Spleen (tissue), 11 donors: ENCODE measurements at regions not wholly inside any gene's neighbourhood (a gene's known extent, or its start where the extent isn't known, plus 50 kb on each side); places are given as distances from the start of the nearest gene placed in this dataset.

Experiments
- DNase-seq: peaks from one replicate; pipeline ENCODE4 v3.0.0-alpha.2; 2020
- H3K27ac ChIP-seq, 8 donors: fragments of 200-600 bp; sonication (generic) in 7 of 8; 1 replicate in 4 of 8; 2 replicates in 4 of 8; pipeline versions ENCODE4 v1.5.0 to v1.8.0; 2016 to 2021; ENCODE audit warnings: inconsistent platforms in 4 of 8, mild to moderate bottlenecking in 4 of 8, moderate library complexity in 1 of 8
- H3K27me3 ChIP-seq, 7 donors: fragments of 200-600 bp; sonication (generic) in 6 of 7; replicated peaks in 1 of 7; 1 replicate in 4 of 7; 2 replicates in 3 of 7; pipeline versions ENCODE4 v1.5.0 to v1.8.0; 2016 to 2021; ENCODE audit warnings: inconsistent platforms in 3 of 7, mild to moderate bottlenecking in 1 of 7
- H3K36me3 ChIP-seq, 6 donors: fragments of 200-600 bp; sonication (generic) in 5 of 6; 1 replicate in 4 of 6; 2 replicates in 2 of 6; pipeline versions ENCODE4 v1.5.0 to v1.8.0; 2016 to 2021; ENCODE audit warnings: inconsistent platforms in 2 of 6
- H3K4me1 ChIP-seq, 6 donors: fragments of 200-600 bp; sonication (generic) in 5 of 6; 1 replicate in 3 of 6; 2 replicates in 3 of 6; pipeline versions ENCODE4 v1.5.0 to v1.8.0; 2016 to 2021; ENCODE audit warnings: inconsistent platforms in 3 of 6
- H3K4me3 ChIP-seq, 8 donors: fragments of 200-600 bp; sonication (generic) in 7 of 8; 1 replicate in 4 of 8; 2 replicates in 4 of 8; pipeline versions ENCODE4 v1.5.0 to v1.8.0; 2016 to 2021; ENCODE audit warnings: inconsistent platforms in 4 of 8, mild to moderate bottlenecking in 4 of 8, moderate library complexity in 2 of 8
- H3K9me3 ChIP-seq, 8 donors: fragments of 200-600 bp; sonication (generic) in 7 of 8; 1 replicate in 4 of 8; 2 replicates in 4 of 8; pipeline versions ENCODE4 v1.5.0 to v1.8.0; 2016 to 2021; ENCODE audit warnings: inconsistent platforms in 4 of 8
- POLR2A ChIP-seq, 3 donors: fragments of 450-650 bp; IDR thresholded peaks; one replicate each; pipeline ENCODE4 v1.5.1; 2017; ENCODE audit warnings: antibody characterized with exemption in 3 of 3, mild to moderate bottlenecking in 1 of 3
- POLR2AphosphoS5 ChIP-seq, 3 donors: sonication (generic); formaldehyde crosslinking; IDR thresholded peaks; one replicate each; pipeline ENCODE4 v1.5.1; 2017; ENCODE audit warnings: antibody characterized with exemption in 3 of 3
- WGBS, 5 donors: extraction: QIAGEN DNeasy Blood & Tissue Kit in 3 of 5; methylation state at CpG; one replicate each; pipeline versions ENCODE4 v1.1.5 to v1.1.7; 2013 to 2018; 5-methylcytosine and 5-hydroxymethylcytosine counted together
- intact Hi-C: fragments of 100-400 bp; cut with DNase I; formaldehyde crosslinking; loops from one replicate; pipeline ENCODE4 v1.15.0; 2023; ENCODE audit warnings: low total_unique reads
- TF ChIP-seq, protein P1 (sequence below), 11 experiments: fragments of 200-600 bp in 7 of 11; fragments of 450-650 bp in 4 of 11; sonication (generic) in 4 of 11; IDR thresholded peaks in 8 of 11; conservative IDR thresholded peaks in 3 of 11; 1 replicate in 7 of 11; 2 replicates in 4 of 11; pipeline versions ENCODE4 v1.4.0 to v1.8.0; 2016 to 2021; ENCODE audit warnings: antibody characterized with exemption in 11 of 11, inconsistent platforms in 4 of 11, mild to moderate bottlenecking in 1 of 11
- donor health status: healthy with polysubstance abuse.
- donor health status: DM: no; HTN: no; CAD: no; lungs with moderate emphysema.
- donor health status: DM: no; HTN: no; CAD: no.
- donor health status: Bipolar disorder and iron deficiency.
- donor health status: healthy.
- donor health status: DM: no; HTN: no; CAD: no.
- donor health status: DM: yes; HTN: yes; CAD: no.

DNA sequence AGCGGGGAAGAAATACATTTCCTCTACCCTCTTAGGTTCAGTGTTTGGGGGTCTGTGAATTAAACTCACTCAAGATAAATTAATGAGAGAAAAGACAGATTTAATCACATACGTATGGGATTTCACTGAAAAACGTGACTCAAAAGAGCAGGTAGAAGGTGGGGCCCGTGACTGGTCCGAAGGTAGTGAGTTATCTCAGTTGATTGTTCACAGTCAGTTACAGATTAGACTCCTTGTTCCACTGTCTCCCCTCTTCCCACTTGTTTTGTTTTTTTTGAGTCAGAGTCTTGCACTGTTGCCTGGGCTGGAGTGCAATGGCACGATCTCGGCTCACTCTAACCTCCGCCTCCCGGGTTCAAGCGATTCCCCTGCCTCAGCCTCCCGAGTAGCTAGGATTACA, 301.2 kb downstream of the SEC14L1 start:
- 52 to 70% (median 66%) methylated on average over 11 of the region's 11 CpGs for WGBS, 5 donors
- TF ChIP-seq POLR2A (IDR thresholded peaks at IDR 0.05) (no peak), POLR2AphosphoS5 (IDR thresholded peaks at IDR 0.05) (no peak)
- TF ChIP-seq, protein P1, sequence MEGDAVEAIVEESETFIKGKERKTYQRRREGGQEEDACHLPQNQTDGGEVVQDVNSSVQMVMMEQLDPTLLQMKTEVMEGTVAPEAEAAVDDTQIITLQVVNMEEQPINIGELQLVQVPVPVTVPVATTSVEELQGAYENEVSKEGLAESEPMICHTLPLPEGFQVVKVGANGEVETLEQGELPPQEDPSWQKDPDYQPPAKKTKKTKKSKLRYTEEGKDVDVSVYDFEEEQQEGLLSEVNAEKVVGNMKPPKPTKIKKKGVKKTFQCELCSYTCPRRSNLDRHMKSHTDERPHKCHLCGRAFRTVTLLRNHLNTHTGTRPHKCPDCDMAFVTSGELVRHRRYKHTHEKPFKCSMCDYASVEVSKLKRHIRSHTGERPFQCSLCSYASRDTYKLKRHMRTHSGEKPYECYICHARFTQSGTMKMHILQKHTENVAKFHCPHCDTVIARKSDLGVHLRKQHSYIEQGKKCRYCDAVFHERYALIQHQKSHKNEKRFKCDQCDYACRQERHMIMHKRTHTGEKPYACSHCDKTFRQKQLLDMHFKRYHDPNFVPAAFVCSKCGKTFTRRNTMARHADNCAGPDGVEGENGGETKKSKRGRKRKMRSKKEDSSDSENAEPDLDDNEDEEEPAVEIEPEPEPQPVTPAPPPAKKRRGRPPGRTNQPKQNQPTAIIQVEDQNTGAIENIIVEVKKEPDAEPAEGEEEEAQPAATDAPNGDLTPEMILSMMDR (IDR thresholded peaks at IDR 0.05 in 8 of 11, conservative IDR thresholded peaks at IDR 0.05 in 3 of 11), result no peak
- Histone ChIP-seq H3K36me3 (no peaks in the 10 kb centered on the region), H3K9me3 (no peaks in the 10 kb centered on the region), H3K4me3 (peak overlapping the region in 2 of 8 donors; percentile 2 to 52), H3K27me3 (no peaks in the 10 kb centered on the region), H3K4me1 (peaks cover 94 to 100% (median 100%) of the 10 kb centered on the region in 6 donors), H3K27ac (peak overlapping the region; percentile 71 to 97 (median 92))
- intact Hi-C loops, result no loop called here
- no peak for DNase-seq

- intact Hi-C loops, result no loop called here
- 73 to 82% (median 77%) methylated on average over 10 of the region's 10 CpGs for WGBS, 5 donors
Observed at GRCh38 chr17:77442976-77443747, 302.4 kb downstream of the SEC14L1 start.

GRCh38 chr17:77443748-77444260, 303.0 kb downstream of the SEC14L1 start:
- Histone ChIP-seq H3K9me3 (no peaks in the 10 kb centered on the region), H3K4me1 (peaks cover 86 to 100% (median 100%) of the 10 kb centered on the region in 6 donors), H3K27ac (peak overlapping the region; percentile 71 to 97 (median 92)), H3K4me3 (no peak overlapping the region), H3K36me3 (peaks cover 0 to 11% (median 0%) of the 10 kb centered on the region in 6 donors), H3K27me3 (no peaks in the 10 kb centered on the region)
- 87 to 91% (median 91%) methylated on average over 8 of the region's 8 CpGs for WGBS, 5 donors
- DNase-seq, result no peak
- TF ChIP-seq, protein P1 (IDR thresholded peaks at IDR 0.05 in 8 of 11, conservative IDR thresholded peaks at IDR 0.05 in 3 of 11), result no peak
- TF ChIP-seq POLR2A (IDR thresholded peaks at IDR 0.05) (no peak), POLR2AphosphoS5 (IDR thresholded peaks at IDR 0.05) (no peak)
- intact Hi-C loops, result no loop called here

More at GRCh38 chr17:77442976-77443747, 302.4 kb downstream of the SEC14L1 start:
- H3K27ac ChIP-seq, result peak overlapping the region; percentile 71 to 97 (median 92)
- TF ChIP-seq, protein P1 (IDR thresholded peaks at IDR 0.05 in 8 of 11, conservative IDR thresholded peaks at IDR 0.05 in 3 of 11), result no peak
- TF ChIP-seq POLR2A (IDR thresholded peaks at IDR 0.05) (no peak), POLR2AphosphoS5 (IDR thresholded peaks at IDR 0.05) (no peak)
- DNase-seq, result no peak
- no peak overlapping the region for H3K4me3 ChIP-seq
- H3K4me1 ChIP-seq, result peaks cover 92 to 100% (median 100%) of the 10 kb centered on the region in 6 donors
- no peaks in the 10 kb centered on the region for H3K27me3 ChIP-seq
- peaks cover 0 to 8% (median 0%) of the 10 kb centered on the region in 6 donors for H3K36me3 ChIP-seq
- no peaks in the 10 kb centered on the region for H3K9me3 ChIP-seq

DNA sequence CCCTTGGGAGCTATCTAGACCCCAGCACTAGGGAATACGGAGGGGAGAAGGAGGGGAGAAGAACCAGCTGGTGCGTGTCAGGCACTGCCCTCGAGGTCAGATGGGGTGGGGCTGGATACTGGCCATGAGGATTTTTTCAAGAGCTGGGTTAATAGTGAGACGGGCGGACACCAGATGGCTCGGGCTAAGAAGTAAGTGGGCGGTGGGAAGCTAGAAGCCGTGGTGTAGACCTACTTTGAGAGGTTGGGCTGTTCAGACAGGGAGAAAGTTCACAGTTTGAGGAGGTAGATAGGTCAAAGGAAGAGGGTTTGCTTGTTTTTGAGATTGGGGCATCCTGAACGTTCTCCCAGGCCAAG, 303.8 kb downstream of the SEC14L1 start:
- peak overlapping the region; percentile 71 to 97 (median 92) for H3K27ac ChIP-seq
- peaks cover 84 to 100% (median 100%) of the 10 kb centered on the region in 6 donors for H3K4me1 ChIP-seq
- WGBS, 5 donors, result 12 to 25% (median 16%) methylated on average over 9 of the region's 9 CpGs
- no peaks in the 10 kb centered on the region for H3K9me3 ChIP-seq
- peak overlapping the region in 2 of 8 donors; percentile 5 to 64 for H3K4me3 ChIP-seq
- no peak for TF ChIP-seq POLR2A (IDR thresholded peaks at IDR 0.05)
- TF ChIP-seq, protein P1 (IDR thresholded peaks at IDR 0.05 in 8 of 11, conservative IDR thresholded peaks at IDR 0.05 in 3 of 11), result no peak
- no peak for DNase-seq
- H3K27me3 ChIP-seq, result no peaks in the 10 kb centered on the region
- peaks cover 0 to 15% (median 0%) of the 10 kb centered on the region in 6 donors for H3K36me3 ChIP-seq
- intact Hi-C loops, result no loop called here
